ENCODE measurements at regions not wholly inside any gene's neighbourhood (a gene's known extent, or its start where the extent isn't known, plus 50 kb on each side); places are given as distances from the start of the nearest gene placed in this dataset.

GRCh38 chr6:79353226-79353625 is 118.7 kb upstream of the HMGN3 start:
- no peak overlapping the region for H3K27ac ChIP-seq (ENCODE audit: low read depth, low read length)
- H3K14ac ChIP-seq (ENCODE audit: insufficient read length): no peak overlapping the region
- no peaks in the 10 kb centered on the region for H3K79me2 ChIP-seq (ENCODE audit: control insufficient read depth in 1 of 2, insufficient read depth in 2 of 2, low read length in 2 of 2)

More at GRCh38 chr6:79353226-79353625, 118.7 kb upstream of the HMGN3 start:
- no peaks in the 10 kb centered on the region for H3K27me3 ChIP-seq (replicated peaks in 1 of 4; ENCODE audit: control insufficient read depth in 3 of 4, extremely low read depth in 1 of 4, insufficient read depth in 3 of 4, low read length in 3 of 4)
- H3K4ac ChIP-seq (replicated peaks; ENCODE audit: insufficient read length, low read depth, low read length): no peak overlapping the region
- no peak overlapping the region for H2BK15ac ChIP-seq (ENCODE audit: low read length)
- no peak for TF ChIP-seq CBX5 (IDR thresholded peaks at IDR 0.05; ENCODE audit: low read depth, low read length)
- TF ChIP-seq CBX8 (IDR thresholded peaks at IDR 0.05; ENCODE audit: borderline replicate concordance, low read depth, low read length): no peak
- TF ChIP-seq GTF2F1 (IDR thresholded peaks at IDR 0.05; ENCODE audit: borderline replicate concordance, low read depth, low read length): no peak
- TF ChIP-seq SRF (IDR thresholded peaks at IDR 0.05; ENCODE audit: low read depth, low read length): no peak
- no peak for TF ChIP-seq POLR2AphosphoS5 (IDR thresholded peaks at IDR 0.05; ENCODE audit: low read depth, low read length)
- no peaks in the 10 kb centered on the region for H3K79me1 ChIP-seq (ENCODE audit: low read depth, low read length)
- H2BK20ac ChIP-seq (ENCODE audit: low read length): no peak overlapping the region
- no peaks in the 10 kb centered on the region for H3K9me3 ChIP-seq (ENCODE audit: insufficient read depth in 2 of 2, low read depth in 1 of 2, low read length in 1 of 2)
- H3K56ac ChIP-seq (replicated peaks; ENCODE audit: insufficient read length, low read depth, low read length): no peak overlapping the region
- H2AK5ac ChIP-seq (ENCODE audit: low read depth, low read length): no peak overlapping the region
- H4K8ac ChIP-seq (ENCODE audit: extremely low read depth, insufficient read depth, low read length): no peak overlapping the region
- H2BK5ac ChIP-seq (ENCODE audit: low read depth, low read length): no peak overlapping the region
- no peak overlapping the region for H3K4me3 ChIP-seq (ENCODE audit: extremely low read depth in 1 of 4, insufficient read depth in 2 of 4, low read depth in 3 of 4, low read length in 4 of 4)
- H4K20me1 ChIP-seq (replicated peaks in 1 of 2; ENCODE audit: control insufficient read depth in 1 of 2, insufficient read depth in 2 of 2, low read length in 2 of 2): no peaks in the 10 kb centered on the region
- H2BK12ac ChIP-seq (ENCODE audit: low read depth, low read length): no peak overlapping the region
- ChIA-PET POLR2A (ENCODE audit: partially characterized antibody) (no interaction called here), CTCF (ENCODE audit: partially characterized antibody) (no interaction called here)
- 98% methylated on average over 4 of the region's 4 CpGs; no CpG with 5 or more reads in 1 of the 2 experiments for WGBS, 2 experiments (ENCODE audit: extremely low coverage in 1 of 2, insufficient coverage in 1 of 2, insufficient read length in 1 of 2, insufficient replicate concordance in 2 of 2, low coverage in 1 of 2, low lambda C conversion rate in 2 of 2, missing lambda C conversion rate in 1 of 2)
- H4K91ac ChIP-seq (replicated peaks; ENCODE audit: insufficient read length, low read length): no peak overlapping the region
- H3K36me3 ChIP-seq (ENCODE audit: control insufficient read depth in 2 of 4, insufficient read depth in 4 of 4, low read length in 3 of 4): no peaks in the 10 kb centered on the region
- H3K9ac ChIP-seq (replicated peaks in 1 of 4; ENCODE audit: extremely low read depth in 1 of 4, low read depth in 3 of 4, low read length in 3 of 4): no peak overlapping the region
- no peak overlapping the region for H3K18ac ChIP-seq (ENCODE audit: extremely low read depth, low read length)
- H3K23ac ChIP-seq (ENCODE audit: insufficient read length): no peak overlapping the region
- H3K4me1 ChIP-seq (replicated peaks in 1 of 4; ENCODE audit: control insufficient read depth in 3 of 4, insufficient read depth in 4 of 4, low read length in 3 of 4): no peaks in the 10 kb centered on the region
- H2AFZ ChIP-seq (ENCODE audit: low read length): no peak overlapping the region
- H2BK120ac ChIP-seq (replicated peaks; ENCODE audit: low read depth, low read length): no peak overlapping the region
- DNase-seq (ENCODE audit: low read depth in 1 of 2, low spot score in 2 of 2): no peak
- H3K23me2 ChIP-seq (ENCODE audit: low read depth, low read length): no peaks in the 10 kb centered on the region
- H3K4me2 ChIP-seq (ENCODE audit: insufficient read depth in 1 of 2, low read depth in 2 of 2, low read length in 2 of 2): no peak overlapping the region
- no peak for FAIRE-seq
- no peak overlapping the region for H4K5ac ChIP-seq (ENCODE audit: insufficient read length, low read depth, low read length)
